Endothelial cell of umbilical vein (primary cell): ENCODE measurements at regions not wholly inside any gene's neighbourhood (a gene's known extent, or its start where the extent isn't known, plus 50 kb on each side); places are given as distances from the start of the nearest gene placed in this dataset.

ENCODE experiments used
- EZH2 ChIP-seq: IDR thresholded peaks from 2 replicates; pipeline ENCODE4 v1.6.1; 2012; ENCODE audit warnings: borderline replicate concordance, low read depth, mild to moderate bottlenecking, moderate library complexity, low read length, inconsistent platforms; ENCODE audit not compliant: severe bottlenecking
- FOS ChIP-seq: IDR thresholded peaks from 2 replicates; pipeline ENCODE4 v1.6.1; 2011; ENCODE audit warnings: mild to moderate bottlenecking, low read length, moderate library complexity, borderline replicate concordance; ENCODE audit not compliant: insufficient read depth
- GATA2 ChIP-seq: IDR thresholded peaks from 2 replicates; pipeline ENCODE4 v1.7.0; 2011; ENCODE audit warnings: low read depth, mild to moderate bottlenecking, moderate library complexity, mixed read lengths, low read length; ENCODE audit not compliant: insufficient read length, insufficient read depth
- JUN ChIP-seq: IDR thresholded peaks from 2 replicates; pipeline ENCODE4 v1.6.1; 2011; ENCODE audit warnings: borderline replicate concordance, low read depth; ENCODE audit not compliant: insufficient read length, insufficient read depth
- POLR2A ChIP-seq: IDR thresholded peaks from 2 replicates; pipeline ENCODE4 v1.6.1; 2012; ENCODE audit warnings: low read depth, mild to moderate bottlenecking, control low read depth, low read length
- POLR2AphosphoS5 ChIP-seq: IDR thresholded peaks from 2 replicates; pipeline ENCODE4 v1.6.1; 2012; ENCODE audit warnings: low read depth, mild to moderate bottlenecking, control low read depth, low read length, moderate library complexity; ENCODE audit not compliant: insufficient read depth
- TF ChIP-seq, protein P1 (sequence below), 2 donors: IDR thresholded peaks; 1 replicate in 1 of 2; 2 replicates in 1 of 2; pipeline ENCODE4 v1.5.1; 2011; ENCODE audit warnings: low read length in 2 of 2, mild to moderate bottlenecking in 2 of 2, moderate library complexity in 2 of 2, control low read depth in 1 of 2, inconsistent platforms in 1 of 2, low read depth in 1 of 2; ENCODE audit not compliant: insufficient read depth in 1 of 2; ENCODE audit errors: extremely low read depth in 1 of 2
- TF ChIP-seq, protein P2 (sequence below): IDR thresholded peaks from 2 replicates; pipeline ENCODE4 v1.6.1; 2011; ENCODE audit not compliant: insufficient read depth, insufficient read length

- TF ChIP-seq, protein P1, sequence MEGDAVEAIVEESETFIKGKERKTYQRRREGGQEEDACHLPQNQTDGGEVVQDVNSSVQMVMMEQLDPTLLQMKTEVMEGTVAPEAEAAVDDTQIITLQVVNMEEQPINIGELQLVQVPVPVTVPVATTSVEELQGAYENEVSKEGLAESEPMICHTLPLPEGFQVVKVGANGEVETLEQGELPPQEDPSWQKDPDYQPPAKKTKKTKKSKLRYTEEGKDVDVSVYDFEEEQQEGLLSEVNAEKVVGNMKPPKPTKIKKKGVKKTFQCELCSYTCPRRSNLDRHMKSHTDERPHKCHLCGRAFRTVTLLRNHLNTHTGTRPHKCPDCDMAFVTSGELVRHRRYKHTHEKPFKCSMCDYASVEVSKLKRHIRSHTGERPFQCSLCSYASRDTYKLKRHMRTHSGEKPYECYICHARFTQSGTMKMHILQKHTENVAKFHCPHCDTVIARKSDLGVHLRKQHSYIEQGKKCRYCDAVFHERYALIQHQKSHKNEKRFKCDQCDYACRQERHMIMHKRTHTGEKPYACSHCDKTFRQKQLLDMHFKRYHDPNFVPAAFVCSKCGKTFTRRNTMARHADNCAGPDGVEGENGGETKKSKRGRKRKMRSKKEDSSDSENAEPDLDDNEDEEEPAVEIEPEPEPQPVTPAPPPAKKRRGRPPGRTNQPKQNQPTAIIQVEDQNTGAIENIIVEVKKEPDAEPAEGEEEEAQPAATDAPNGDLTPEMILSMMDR (IDR thresholded peaks at IDR 0.05; ENCODE audit: extremely low read depth in 1 of 2, insufficient read depth in 1 of 2, low read depth in 1 of 2, low read length in 2 of 2) = no peak
- TF ChIP-seq EZH2 (no peak), POLR2AphosphoS5 (no peak), POLR2A (no peak), FOS (no peak), JUN (no peak), GATA2 (no peak)
- TF ChIP-seq, protein P2, sequence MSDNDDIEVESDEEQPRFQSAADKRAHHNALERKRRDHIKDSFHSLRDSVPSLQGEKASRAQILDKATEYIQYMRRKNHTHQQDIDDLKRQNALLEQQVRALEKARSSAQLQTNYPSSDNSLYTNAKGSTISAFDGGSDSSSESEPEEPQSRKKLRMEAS = no peak
Measured at GRCh38 chr5:56545016-56545415, 270.3 kb upstream of the MAP3K1 start.
